ENCODE measurements at regions not wholly inside any gene's neighbourhood (a gene's known extent, or its start where the extent isn't known, plus 50 kb on each side); places are given as distances from the start of the nearest gene placed in this dataset.
"Not testable (repeated sequence)": the region's sequence is repeated elsewhere in the genome, so short reads cannot be mapped to it uniquely, and the experiment has no call there.

GRCh38 chr5:171534043-171534895 is 114.8 kb downstream of the FGF18 start:
- TF ChIP-seq POLR2A (IDR thresholded peaks at IDR 0.05; ENCODE audit: low read depth, low read length), result no peak
- DNase-seq (ENCODE audit: insufficient read length, low spot score) (no peak), FAIRE-seq (no peak)

DNA sequence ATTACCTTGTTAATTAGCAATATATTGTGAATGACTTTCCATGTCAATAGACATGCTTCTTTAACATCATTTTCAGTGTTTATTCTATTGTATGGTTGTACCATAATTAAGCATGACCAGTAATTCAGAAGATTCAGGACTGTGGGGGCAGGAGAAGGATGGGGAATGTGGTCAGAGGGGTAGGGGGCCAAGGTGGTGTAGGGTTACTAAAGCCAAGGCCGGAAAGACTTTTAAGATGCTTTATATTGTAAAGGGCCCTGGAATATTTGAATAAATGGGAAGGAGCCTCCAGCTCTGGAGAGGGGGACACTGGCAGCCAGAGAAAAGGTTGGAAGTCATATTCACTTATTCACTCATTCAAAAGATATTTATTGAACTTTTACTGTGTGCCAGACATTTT is 115.7 kb downstream of the FGF18 start:
- no peak for TF ChIP-seq POLR2A (IDR thresholded peaks at IDR 0.05; ENCODE audit: low read depth, low read length)
- FAIRE-seq, result no peak
- DNase-seq (ENCODE audit: insufficient read length, low spot score), result no peak

DNA sequence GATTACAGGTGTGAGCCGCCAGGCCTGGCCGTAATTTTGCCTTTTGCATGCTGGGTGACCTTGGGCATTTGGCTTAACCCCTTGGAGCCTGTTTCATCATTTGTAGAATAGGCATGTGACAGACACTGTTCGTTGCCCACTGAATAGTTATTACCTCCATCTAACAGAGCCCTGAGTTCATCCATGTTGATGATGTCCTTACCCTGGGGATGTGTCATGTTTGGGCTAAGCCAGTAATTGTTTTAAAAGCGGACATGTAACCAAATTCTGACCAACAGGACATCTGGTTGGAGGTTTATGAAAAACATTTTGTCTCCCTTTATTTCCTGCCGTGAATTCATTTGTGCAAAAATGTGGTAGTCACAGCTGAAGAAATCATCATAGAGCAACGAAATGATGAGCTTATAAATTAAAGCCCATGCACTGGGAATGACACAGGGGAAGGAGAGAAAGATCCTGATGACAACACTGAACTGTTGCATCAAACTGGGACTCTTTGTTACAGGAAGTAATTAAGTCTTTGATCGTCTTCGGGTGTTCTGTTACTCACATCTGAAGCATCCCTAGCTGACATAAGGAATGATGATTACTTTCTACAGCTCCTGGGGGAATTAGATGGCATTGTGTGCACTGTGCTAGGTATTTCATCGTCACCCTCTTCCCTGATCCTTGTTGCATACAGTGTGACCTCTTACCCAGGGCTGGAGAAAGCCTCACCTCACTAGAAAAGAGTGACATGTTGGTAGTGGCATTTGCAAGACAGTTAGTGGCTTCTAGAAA is 117.8 kb downstream of the FGF18 start:
- no peak for TF ChIP-seq POLR2A (IDR thresholded peaks at IDR 0.05; ENCODE audit: low read depth, low read length)
- FAIRE-seq (no peak), DNase-seq (ENCODE audit: insufficient read length, low spot score) (peak; percentile 24)

- FAIRE-seq (no peak), DNase-seq (ENCODE audit: insufficient read length, low spot score) (no peak)
- no peak for TF ChIP-seq POLR2A (IDR thresholded peaks at IDR 0.05; ENCODE audit: low read depth, low read length)
Measured at GRCh38 chr5:171537923-171538537, 118.6 kb downstream of the FGF18 start.

DNA sequence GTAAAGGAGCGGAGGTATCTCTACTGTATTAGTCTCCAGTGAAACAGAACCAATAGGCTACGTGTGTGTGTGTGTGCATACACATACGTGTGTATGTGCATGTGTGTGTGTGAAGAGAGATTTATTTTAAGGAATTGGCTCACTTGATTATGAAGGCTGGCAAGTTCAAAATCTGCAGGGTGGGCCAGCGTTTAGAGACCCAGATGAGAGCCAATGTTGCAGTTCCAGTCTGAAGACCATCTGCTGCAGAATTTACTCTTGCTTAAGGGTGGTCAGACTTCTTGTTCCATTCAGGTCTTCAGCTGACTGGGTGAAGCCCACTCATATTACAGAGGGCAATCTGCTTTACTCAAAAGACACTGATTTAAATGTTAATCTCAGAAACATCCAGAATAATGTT is 119.2 kb downstream of the FGF18 start:
- FAIRE-seq (no peak), DNase-seq (ENCODE audit: insufficient read length, low spot score) (no peak)
- no peak for TF ChIP-seq POLR2A (IDR thresholded peaks at IDR 0.05; ENCODE audit: low read depth, low read length)

- FAIRE-seq (no peak), DNase-seq (ENCODE audit: insufficient read length, low spot score) (no peak)
- no peak for TF ChIP-seq POLR2A (IDR thresholded peaks at IDR 0.05; ENCODE audit: low read depth, low read length)
Measured at GRCh38 chr5:171540865-171541264, 121.4 kb downstream of the FGF18 start.

DNA sequence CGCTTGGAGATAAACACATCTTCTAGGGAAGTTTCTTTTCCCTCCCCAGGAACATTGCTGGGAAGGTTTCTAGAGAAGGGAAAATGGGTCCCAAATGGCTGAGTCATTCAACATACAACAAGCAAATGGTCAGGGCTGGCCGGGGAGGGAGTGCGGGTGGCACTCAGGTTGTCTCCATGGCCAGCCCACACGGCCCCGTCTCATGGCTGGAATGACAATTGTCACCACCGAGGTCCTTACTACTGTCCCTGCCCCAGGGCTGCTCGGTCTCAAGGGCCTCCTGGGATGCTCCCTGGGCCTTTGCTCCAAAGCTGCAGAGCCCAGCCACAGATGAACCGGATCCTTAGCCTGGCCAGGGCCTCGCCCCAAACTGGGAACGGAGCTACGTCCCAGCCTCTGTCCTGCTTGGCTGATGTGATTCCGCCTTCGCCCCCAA is 121.9 kb downstream of the FGF18 start:
- no peak for TF ChIP-seq POLR2A (IDR thresholded peaks at IDR 0.05; ENCODE audit: low read depth, low read length)
- DNase-seq (ENCODE audit: insufficient read length, low spot score), result no peak
- no peak for FAIRE-seq

GRCh38 chr5:171542525-171543140 is 123.2 kb downstream of the FGF18 start:
- DNase-seq (ENCODE audit: insufficient read length, low spot score), result no peak
- no peak for TF ChIP-seq POLR2A (IDR thresholded peaks at IDR 0.05; ENCODE audit: low read depth, low read length)
- no peak for FAIRE-seq

DNA sequence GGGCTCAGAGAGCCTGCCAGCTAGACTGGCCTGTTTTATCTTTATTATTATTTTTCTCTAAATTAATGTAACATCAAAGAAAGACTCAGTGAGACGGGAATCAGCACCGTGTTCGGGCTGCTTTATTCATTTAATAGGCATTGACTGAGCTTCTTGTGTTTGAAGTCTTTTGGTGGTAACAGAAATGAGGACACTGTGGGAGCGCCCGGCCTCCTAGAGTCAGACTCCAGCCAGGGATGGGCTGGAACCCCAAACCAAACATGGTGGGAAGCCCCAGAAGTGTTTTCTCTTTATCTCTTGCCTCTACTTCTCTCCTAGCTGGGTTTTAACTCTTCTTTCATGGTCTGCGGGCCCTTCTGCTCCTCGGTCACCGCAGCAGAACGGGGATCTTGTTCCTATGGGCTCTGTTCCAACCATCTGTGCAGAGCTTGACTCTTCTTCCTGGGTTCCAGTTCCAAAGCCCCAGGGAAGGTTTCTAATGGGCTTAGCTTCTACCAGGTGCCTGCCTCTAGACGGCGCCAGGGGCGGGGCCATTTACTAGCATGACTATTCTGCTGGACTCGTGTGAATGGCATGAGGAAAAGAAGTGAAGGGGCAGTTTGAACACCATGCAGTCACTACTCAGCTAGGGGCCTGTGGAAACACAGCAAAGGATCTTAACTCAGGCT is 123.8 kb downstream of the FGF18 start:
- DNase-seq (ENCODE audit: insufficient read length, low spot score), result no peak
- no peak for FAIRE-seq
- TF ChIP-seq POLR2A (IDR thresholded peaks at IDR 0.05; ENCODE audit: low read depth, low read length), result no peak

- DNase-seq (ENCODE audit: insufficient read length, low spot score), result no peak
- no peak for TF ChIP-seq POLR2A (IDR thresholded peaks at IDR 0.05; ENCODE audit: low read depth, low read length)
- FAIRE-seq, result no peak
Measured at GRCh38 chr5:171544913-171545765, 125.7 kb downstream of the FGF18 start.

DNA sequence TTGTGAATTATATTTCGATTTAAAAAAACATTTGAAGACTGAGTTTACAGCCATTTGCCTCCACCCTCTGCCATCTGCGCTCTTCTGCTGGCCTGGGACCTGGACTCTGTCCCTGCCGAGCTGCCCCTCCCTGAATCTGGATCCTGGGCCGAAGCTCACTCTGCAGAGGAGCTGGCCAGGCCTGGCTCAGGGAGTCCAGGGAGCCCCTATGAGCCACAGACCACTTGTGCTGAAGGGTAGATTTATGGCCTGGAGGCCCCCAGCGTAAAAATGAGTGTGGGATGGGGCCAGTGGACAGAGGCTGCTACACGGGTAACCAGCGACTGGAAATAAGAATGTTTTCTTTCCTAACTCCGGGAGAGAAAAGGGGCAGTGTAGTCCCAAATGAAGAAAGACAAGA is 129.8 kb downstream of the FGF18 start:
- no peak for TF ChIP-seq POLR2A (IDR thresholded peaks at IDR 0.05; ENCODE audit: low read depth, low read length)
- FAIRE-seq, result no peak
- no peak for DNase-seq (ENCODE audit: insufficient read length, low spot score)

GRCh38 chr5:171553817-171554216 is 134.4 kb downstream of the FGF18 start:
- FAIRE-seq, result not testable (repeated sequence)

DNA sequence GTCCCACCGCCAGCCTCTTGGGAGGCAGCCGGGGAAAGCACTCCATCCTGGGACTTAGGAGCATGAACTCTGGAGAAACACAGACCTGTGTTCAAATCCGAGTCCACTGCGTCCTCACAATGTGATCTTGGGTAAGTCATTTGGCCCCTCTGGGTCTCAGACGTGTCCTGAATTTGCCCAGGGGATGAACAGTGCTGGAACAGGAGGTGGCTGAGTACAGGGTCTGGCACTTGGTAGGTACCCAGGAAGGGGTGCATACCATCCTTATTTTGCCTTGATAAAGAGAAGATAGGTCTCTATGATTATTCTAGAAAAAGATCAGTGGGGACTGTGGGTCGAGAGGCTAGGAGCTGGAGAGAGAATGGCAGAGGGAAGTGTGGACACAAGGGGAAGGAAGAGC is 135.7 kb downstream of the FGF18 start:
- DNase-seq (ENCODE audit: insufficient read length, low spot score) (no peak), FAIRE-seq (no peak)
- no peak for TF ChIP-seq POLR2A (IDR thresholded peaks at IDR 0.05; ENCODE audit: low read depth, low read length)

More at GRCh38 chr5:171553817-171554216, 134.4 kb downstream of the FGF18 start:
- DNase-seq (ENCODE audit: insufficient read length, low spot score), result not testable (repeated sequence)
